Gastrocnemius medialis (tissue), 4 donors: ENCODE measurements at regions not wholly inside any gene's neighbourhood (a gene's known extent, or its start where the extent isn't known, plus 50 kb on each side); places are given as distances from the start of the nearest gene placed in this dataset.

Experiments
- ATAC-seq, 2 donors: fragments of 150-250 bp; one replicate each; pipeline ENCODE4 v1.9.1; 2016
- DNase-seq, 2 donors: peaks; one replicate each; pipeline ENCODE4 v3.0.0-alpha.2; 2019
- H3K27ac ChIP-seq, 4 donors: fragments of 200-600 bp; sonication (generic); 1 replicate in 1 of 4; 2 replicates in 3 of 4; pipeline ENCODE4 v1.5.1; 2016 to 2018; ENCODE audit warnings: mild to moderate bottlenecking in 2 of 4, moderate library complexity in 1 of 4
- H3K27me3 ChIP-seq, 3 donors: fragments of 200-600 bp; sonication (generic) in 2 of 3; 1 replicate in 1 of 3; 2 replicates in 2 of 3; pipeline versions ENCODE4 v1.5.1 to v1.6.0; 2016 to 2019; ENCODE audit warnings: mild to moderate bottlenecking in 1 of 3, moderate library complexity in 1 of 3
- H3K36me3 ChIP-seq, 2 donors: fragments of 200-600 bp; sonication (generic) in 1 of 2; one replicate each; pipeline ENCODE4 v1.5.1; 2017 to 2018
- H3K4me1 ChIP-seq, 2 donors: fragments of 200-600 bp; sonication (generic) in 1 of 2; one replicate each; pipeline ENCODE4 v1.5.1; 2016 to 2017; ENCODE audit warnings: mild to moderate bottlenecking in 2 of 2
- H3K4me3 ChIP-seq, 4 donors: fragments of 200-600 bp; sonication (generic) in 3 of 4; 1 replicate in 1 of 4; 2 replicates in 3 of 4; pipeline ENCODE4 v1.5.1; 2016 to 2019; ENCODE audit warnings: mild to moderate bottlenecking in 2 of 4
- H3K9me3 ChIP-seq, 3 donors: fragments of 200-600 bp; sonication (generic) in 2 of 3; 1 replicate in 1 of 3; 2 replicates in 2 of 3; pipeline ENCODE4 v1.5.1; 2016 to 2019
- POLR2A ChIP-seq, 2 donors: fragments of 450-650 bp; IDR thresholded peaks; one replicate each; pipeline ENCODE4 v1.6.1; 2017; ENCODE audit warnings: antibody characterized with exemption in 2 of 2, mild to moderate bottlenecking in 2 of 2, moderate library complexity in 2 of 2
- in situ Hi-C, 4 donors: fragments of 200-750 bp; cut with MboI; loops; one replicate each; pipeline versions ENCODE4 v1.15.0 to v1.8.0; 2017; ENCODE audit warnings: low sequenced_read_pairs in 4 of 4
- intact Hi-C: fragments of 100-400 bp; cut with DNase I; formaldehyde crosslinking; loops from one replicate; pipeline ENCODE4 v1.15.1; 2023; ENCODE audit warnings: low total_unique reads
- TF ChIP-seq, protein P1 (sequence below), 5 experiments: fragments of 450-650 bp in 3 of 5; fragments of 200-600 bp in 2 of 5; sonication (generic) in 2 of 5; IDR thresholded peaks in 4 of 5; conservative IDR thresholded peaks in 1 of 5; 1 replicate in 4 of 5; 2 replicates in 1 of 5; pipeline ENCODE4 v1.5.1; 2016 to 2019; ENCODE audit warnings: antibody characterized with exemption in 5 of 5, mild to moderate bottlenecking in 3 of 5, moderate library complexity in 3 of 5

DNA sequence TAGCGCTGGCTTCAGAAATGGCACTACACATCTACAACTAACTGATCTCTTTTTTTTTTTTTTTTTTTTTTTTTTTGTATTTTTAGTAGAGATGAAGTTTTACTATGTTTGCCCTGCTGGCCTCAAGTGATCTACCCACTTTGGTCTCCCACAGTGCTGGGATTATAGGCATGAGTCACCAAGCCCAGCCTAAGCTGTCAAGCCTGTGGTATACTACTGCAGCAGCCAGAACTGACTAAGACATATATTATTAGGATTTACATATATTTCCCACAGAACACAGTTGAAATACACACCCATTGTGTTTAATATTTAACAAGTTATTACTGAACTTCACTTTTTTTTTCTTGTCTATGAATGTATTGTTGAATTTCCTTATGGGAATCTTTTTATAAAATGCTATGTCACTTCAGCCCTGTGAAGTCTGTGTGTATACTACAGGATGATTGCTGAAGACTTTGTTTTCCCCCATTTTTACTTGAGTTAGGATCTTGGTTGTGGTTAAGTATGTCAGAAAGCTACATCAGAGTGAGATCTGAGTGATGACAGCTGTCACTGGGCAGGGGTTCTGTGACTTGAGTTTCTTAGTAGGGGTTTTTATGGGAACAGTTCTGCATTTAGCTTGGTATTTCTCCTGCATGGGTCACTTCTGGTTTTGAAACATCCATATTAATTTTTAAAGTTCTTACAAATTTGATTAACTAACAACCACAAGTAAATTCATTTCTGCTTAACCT lies 481.5 kb downstream of the CDY2B start:
- Histone ChIP-seq H3K27ac (no peak overlapping the region), H3K4me3 (no peak overlapping the region), H3K4me1 (no peaks in the 10 kb centered on the region), H3K27me3 (no peaks in the 10 kb centered on the region), H3K9me3 (no peaks in the 10 kb centered on the region), H3K36me3 (no peaks in the 10 kb centered on the region)
- in situ Hi-C loops: no loop called here
- intact Hi-C loops: no loop called here
- DNase-seq: no peak
- ATAC-seq: no peak
- no peak for TF ChIP-seq POLR2A (IDR thresholded peaks at IDR 0.05)
- TF ChIP-seq, protein P1, sequence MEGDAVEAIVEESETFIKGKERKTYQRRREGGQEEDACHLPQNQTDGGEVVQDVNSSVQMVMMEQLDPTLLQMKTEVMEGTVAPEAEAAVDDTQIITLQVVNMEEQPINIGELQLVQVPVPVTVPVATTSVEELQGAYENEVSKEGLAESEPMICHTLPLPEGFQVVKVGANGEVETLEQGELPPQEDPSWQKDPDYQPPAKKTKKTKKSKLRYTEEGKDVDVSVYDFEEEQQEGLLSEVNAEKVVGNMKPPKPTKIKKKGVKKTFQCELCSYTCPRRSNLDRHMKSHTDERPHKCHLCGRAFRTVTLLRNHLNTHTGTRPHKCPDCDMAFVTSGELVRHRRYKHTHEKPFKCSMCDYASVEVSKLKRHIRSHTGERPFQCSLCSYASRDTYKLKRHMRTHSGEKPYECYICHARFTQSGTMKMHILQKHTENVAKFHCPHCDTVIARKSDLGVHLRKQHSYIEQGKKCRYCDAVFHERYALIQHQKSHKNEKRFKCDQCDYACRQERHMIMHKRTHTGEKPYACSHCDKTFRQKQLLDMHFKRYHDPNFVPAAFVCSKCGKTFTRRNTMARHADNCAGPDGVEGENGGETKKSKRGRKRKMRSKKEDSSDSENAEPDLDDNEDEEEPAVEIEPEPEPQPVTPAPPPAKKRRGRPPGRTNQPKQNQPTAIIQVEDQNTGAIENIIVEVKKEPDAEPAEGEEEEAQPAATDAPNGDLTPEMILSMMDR (IDR thresholded peaks at IDR 0.05 in 4 of 5, conservative IDR thresholded peaks at IDR 0.05 in 1 of 5): no peak

DNA sequence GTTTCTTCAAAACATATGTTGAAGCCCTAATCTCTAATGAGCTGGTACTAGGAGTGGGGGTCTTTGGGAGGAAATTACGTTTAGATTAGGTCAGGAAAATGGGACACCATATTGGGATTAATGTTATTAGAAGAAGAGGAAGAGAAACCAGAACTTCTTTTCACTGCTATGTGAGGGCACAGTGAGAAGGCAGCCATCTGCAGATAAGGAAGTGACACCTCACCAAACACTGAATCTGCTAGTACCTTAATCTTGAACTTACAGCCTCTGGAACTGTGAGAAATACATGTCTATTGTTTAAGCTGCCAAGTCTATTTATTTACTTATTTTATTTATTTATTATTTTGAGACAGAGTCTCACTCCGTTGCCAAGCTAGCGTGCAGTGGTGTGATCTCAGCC lies 482.4 kb downstream of the CDY2B start:
- no peaks in the 10 kb centered on the region for H3K27me3 ChIP-seq
- in situ Hi-C loops (no loop called here), intact Hi-C loops (no loop called here)

DNA sequence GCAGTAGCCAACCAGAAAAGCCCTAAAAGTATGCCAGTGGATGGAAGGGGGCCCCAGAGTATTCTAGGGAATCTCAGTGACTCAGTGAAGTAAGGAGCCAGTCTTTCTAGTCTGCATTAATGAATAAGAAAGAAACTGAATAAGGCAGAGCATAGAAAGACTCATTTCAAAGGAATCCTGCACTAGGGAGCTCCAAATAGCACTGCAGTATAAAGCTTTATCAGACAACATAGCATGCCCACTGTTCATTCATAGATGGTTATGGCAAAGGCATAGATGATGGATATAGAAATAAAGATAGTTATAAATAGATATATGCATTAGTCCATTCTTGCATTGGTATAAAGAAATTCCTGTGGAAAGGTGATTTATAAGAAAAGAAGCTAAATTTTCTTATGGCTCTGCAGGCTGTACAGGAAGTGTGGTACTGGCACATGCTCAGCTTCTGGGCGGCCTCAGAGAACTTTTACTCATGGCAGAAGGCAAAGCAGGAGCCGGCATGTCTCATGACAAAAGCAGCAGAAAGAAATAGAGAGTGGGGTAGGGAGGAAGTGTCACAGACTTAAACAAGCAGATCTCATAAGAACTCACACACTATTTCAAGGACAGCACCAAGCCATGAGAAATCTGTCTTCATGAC lies 498.5 kb downstream of the CDY2B start:
- ATAC-seq (no peak), DNase-seq (no peak)
- in situ Hi-C loops: no loop called here
- Histone ChIP-seq H3K9me3 (no peaks in the 10 kb centered on the region), H3K4me3 (no peak overlapping the region), H3K4me1 (no peaks in the 10 kb centered on the region), H3K27ac (no peak overlapping the region), H3K27me3 (no peaks in the 10 kb centered on the region), H3K36me3 (no peaks in the 10 kb centered on the region)
- intact Hi-C loops: no loop called here
- TF ChIP-seq, protein P1 (IDR thresholded peaks at IDR 0.05 in 4 of 5, conservative IDR thresholded peaks at IDR 0.05 in 1 of 5): no peak
- TF ChIP-seq POLR2A (IDR thresholded peaks at IDR 0.05): no peak

More for the DNA sequence above, 482.4 kb downstream of the CDY2B start:
- no peak for ATAC-seq
- DNase-seq: no peak
- Histone ChIP-seq H3K4me3 (no peak overlapping the region), H3K27ac (no peak overlapping the region), H3K4me1 (no peaks in the 10 kb centered on the region), H3K36me3 (no peaks in the 10 kb centered on the region), H3K9me3 (no peaks in the 10 kb centered on the region)
- no peak for TF ChIP-seq POLR2A (IDR thresholded peaks at IDR 0.05)
- TF ChIP-seq, protein P1 (IDR thresholded peaks at IDR 0.05 in 4 of 5, conservative IDR thresholded peaks at IDR 0.05 in 1 of 5): no peak

DNA sequence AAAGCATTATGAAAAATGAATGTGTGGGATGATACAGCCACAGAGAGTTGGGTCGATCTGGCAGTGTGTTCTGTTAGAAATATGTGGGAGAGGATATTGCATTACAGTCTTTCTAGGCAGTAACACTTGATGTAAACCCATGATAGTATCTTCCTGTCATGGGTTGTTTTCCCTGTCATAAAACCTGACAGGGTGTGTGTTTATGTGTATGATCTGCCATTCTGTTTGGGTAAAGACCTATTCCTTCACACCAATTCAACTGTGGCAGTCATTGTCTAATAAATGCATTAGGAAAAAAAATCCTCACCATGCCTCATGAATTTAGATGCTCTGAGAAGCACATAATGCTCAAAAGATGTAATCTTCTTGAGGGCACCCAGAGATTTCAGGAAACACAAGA lies 501.7 kb downstream of the CDY2B start:
- no peak for DNase-seq
- H3K4me3 ChIP-seq: no peak overlapping the region
- H3K9me3 ChIP-seq: no peaks in the 10 kb centered on the region
- intact Hi-C loops (no loop called here), in situ Hi-C loops (no loop called here)
- H3K27ac ChIP-seq: no peak overlapping the region
- TF ChIP-seq POLR2A (IDR thresholded peaks at IDR 0.05): no peak
- TF ChIP-seq, protein P1 (IDR thresholded peaks at IDR 0.05 in 4 of 5, conservative IDR thresholded peaks at IDR 0.05 in 1 of 5): no peak
- no peaks in the 10 kb centered on the region for H3K27me3 ChIP-seq
- H3K36me3 ChIP-seq: no peaks in the 10 kb centered on the region
- ATAC-seq: no peak
- H3K4me1 ChIP-seq: no peaks in the 10 kb centered on the region
